ENCODE measurements at regions not wholly inside any gene's neighbourhood (a gene's known extent, or its start where the extent isn't known, plus 50 kb on each side); places are given as distances from the start of the nearest gene placed in this dataset.

- DNase-seq: no peak
Measured at GRCh38 chr18:41206341-41206830, 748.6 kb upstream of the PIK3C3 start.

- DNase-seq: no peak
Measured at GRCh38 chr18:41199212-41199611, 755.8 kb upstream of the PIK3C3 start.

GRCh38 chr18:41197967-41198366 is 757.1 kb upstream of the PIK3C3 start:
- DNase-seq: no peak

GRCh38 chr18:41170346-41170745 is 784.7 kb upstream of the PIK3C3 start:
- no peak for DNase-seq

- DNase-seq: peak; percentile 28
Measured at GRCh38 chr18:41165625-41166024, 789.4 kb upstream of the PIK3C3 start.

GRCh38 chr18:41162781-41163180 is 792.3 kb upstream of the PIK3C3 start:
- DNase-seq: no peak

GRCh38 chr18:41162191-41162590 is 792.8 kb upstream of the PIK3C3 start:
- DNase-seq: no peak

GRCh38 chr18:41155910-41156851 is 798.9 kb upstream of the PIK3C3 start:
- DNase-seq: peak; percentile 35

GRCh38 chr18:41155025-41155424 is 800.0 kb upstream of the PIK3C3 start:
- no peak for DNase-seq

- peak; percentile 52 for DNase-seq
Measured at GRCh38 chr18:41153871-41154270, 801.2 kb upstream of the PIK3C3 start.

- no peak for DNase-seq
Measured at GRCh38 chr18:41150316-41150715, 804.7 kb upstream of the PIK3C3 start.

- DNase-seq: no peak
Measured at GRCh38 chr18:41146301-41146700, 808.7 kb upstream of the PIK3C3 start.

GRCh38 chr18:41145516-41145915 is 809.5 kb upstream of the PIK3C3 start:
- peak; percentile 80 for DNase-seq

- DNase-seq: peak; percentile 87
Measured at GRCh38 chr18:41144441-41144840, 810.6 kb upstream of the PIK3C3 start.

GRCh38 chr18:41140506-41140905 is 814.5 kb upstream of the PIK3C3 start:
- no peak for DNase-seq

GRCh38 chr18:41135146-41135545 is 819.9 kb upstream of the PIK3C3 start:
- DNase-seq: no peak

GRCh38 chr18:41134426-41134825 is 820.6 kb upstream of the PIK3C3 start:
- peak; percentile 94 for DNase-seq

- no peak for DNase-seq
Measured at GRCh38 chr18:41131050-41131449, 824.0 kb upstream of the PIK3C3 start.

- peak; percentile 85 for DNase-seq
Measured at GRCh38 chr18:41128545-41128944, 826.5 kb upstream of the PIK3C3 start.

GRCh38 chr18:41128126-41128525 is 826.9 kb upstream of the PIK3C3 start:
- peak; percentile 55 for DNase-seq

- peak; percentile 92 for DNase-seq
Measured at GRCh38 chr18:41126541-41127235, 828.3 kb upstream of the PIK3C3 start.

- DNase-seq: peak; percentile 90
Measured at GRCh38 chr18:41121116-41121826, 833.8 kb upstream of the PIK3C3 start.

GRCh38 chr18:41119031-41119430 is 836.0 kb upstream of the PIK3C3 start:
- no peak for DNase-seq
